K562 (cell line): ENCODE measurements at regions not wholly inside any gene's neighbourhood (a gene's known extent, or its start where the extent isn't known, plus 50 kb on each side); places are given as distances from the start of the nearest gene placed in this dataset.

Experiments used
- ATAC-seq: fragments of 200-7000 bp; cut with Tn5 transposase; 3 replicates; pipeline ENCODE4 v1.9.1; 2020; ENCODE audit warnings: moderate library complexity
- BruUV-seq: library from RNA; stranded (reverse); fragments of 400-500 nt; replicated peaks from 2 replicates; lab custom pipeline; 2021; lab: Mats Ljungman, UMichigan
- CTCF ChIA-PET: fragments of 300-600 bp; formaldehyde crosslinking; extraction: SDS; loops from one replicate; lab custom pipeline; 2021; ENCODE audit warnings: low intra/inter-chr PET ratio; lab: Yijun Ruan, JAX
- POLR2A ChIA-PET: fragments of 300-600, 350-650 bp; sonication (Branson Sonifier 250); formaldehyde crosslinking; extraction: SDS; loops from one replicate; lab custom pipeline; 2021; ENCODE audit warnings: antibody characterized with exemption, inconsistent platforms; lab: Yijun Ruan, JAX
- DNase-seq, 4 experiments: peaks; one replicate each; pipeline versions ENCODE4 v3.0.0 to v3.0.0-alpha.2; 2011 to 2018; ENCODE audit warnings: low spot score in 3 of 4, mixed read lengths in 3 of 4; ENCODE audit errors: extremely low read depth in 1 of 4
- FAIRE-seq: peaks from 2 replicates; lab custom pipeline; 2011; peaks lifted over from hg19 to GRCh38; lab: Jason Lieb, UNC
- H2AFZ ChIP-seq: 2 replicates; pipeline ENCODE4 v1.6.0; 2011; ENCODE audit warnings: low read depth, low read length, control low read depth, inconsistent platforms
- H3K27ac ChIP-seq: fragments of 200-600 bp; 3 replicates; pipeline ENCODE4 v1.8.0; 2011; ENCODE audit warnings: low read depth, mild to moderate bottlenecking, control low read depth, inconsistent platforms, low read length, moderate library complexity, mixed read lengths; ENCODE audit errors: extremely low read depth
- H3K27me3 ChIP-seq, 2 experiments: fragments of 300-600 bp in 1 of 2; 2 replicates in 1 of 2; 3 replicates in 1 of 2; pipeline versions ENCODE4 v1.6.0 to v1.8.0; 2011; ENCODE audit warnings: inconsistent platforms in 2 of 2, low read length in 2 of 2, mild to moderate bottlenecking in 1 of 2, mixed read lengths in 1 of 2, moderate library complexity in 1 of 2; ENCODE audit not compliant: control insufficient read depth in 2 of 2, insufficient read depth in 2 of 2
- H3K36me3 ChIP-seq: fragments of 300-600 bp; 3 replicates; pipeline ENCODE4 v1.8.0; 2011; ENCODE audit warnings: mild to moderate bottlenecking, low read length, inconsistent platforms; ENCODE audit not compliant: control insufficient read depth, insufficient read depth
- H3K4me1 ChIP-seq, 2 experiments: fragments of 200-600 bp in 1 of 2; replicated peaks in 1 of 2; 2 replicates in 1 of 2; 3 replicates in 1 of 2; pipeline versions ENCODE4 v1.5.1 to v1.8.0; 2011; ENCODE audit warnings: inconsistent platforms in 2 of 2, low read length in 2 of 2, mild to moderate bottlenecking in 1 of 2, mixed read lengths in 1 of 2, moderate library complexity in 1 of 2; ENCODE audit not compliant: control insufficient read depth in 2 of 2, insufficient read depth in 2 of 2
- H3K4me2 ChIP-seq: 2 replicates; pipeline ENCODE4 v1.6.1; 2011; ENCODE audit warnings: low read length, control low read depth, inconsistent platforms, mixed read lengths; ENCODE audit not compliant: insufficient read depth
- H3K4me3 ChIP-seq: fragments of 200-600 bp; sonication (generic), shearing (Covaris generic); 2 replicates; pipeline ENCODE4 v1.5.1; 2016; ENCODE audit warnings: control low read depth, inconsistent platforms
- H3K79me2 ChIP-seq: fragments of 200-600 bp; 3 replicates; pipeline ENCODE4 v1.8.0; 2011; ENCODE audit warnings: low read length, inconsistent platforms; ENCODE audit not compliant: control insufficient read depth, insufficient read depth
- H3K9ac ChIP-seq, 2 experiments: 2 replicates each; pipeline versions ENCODE4 v1.6.0 to v1.6.1; 2011; ENCODE audit warnings: low read depth in 2 of 2, low read length in 2 of 2, control low read depth in 1 of 2, inconsistent platforms in 1 of 2, mild to moderate bottlenecking in 1 of 2, mixed read lengths in 1 of 2; ENCODE audit not compliant: insufficient read depth in 1 of 2
- H3K9me1 ChIP-seq: one replicate; pipeline ENCODE4 v1.6.0; 2011; ENCODE audit warnings: inconsistent platforms, mild to moderate bottlenecking, low read length, moderate library complexity; ENCODE audit not compliant: control insufficient read depth, insufficient read depth
- H3K9me3 ChIP-seq: replicated peaks from 2 replicates; pipeline ENCODE4 v1.5.1; 2011; ENCODE audit warnings: low read depth, low read length, inconsistent platforms; ENCODE audit not compliant: control insufficient read depth, insufficient read depth
- H4K20me1 ChIP-seq: replicated peaks from 2 replicates; pipeline ENCODE4 v1.6.1; 2011; ENCODE audit warnings: low read length, inconsistent platforms, mixed read lengths; ENCODE audit not compliant: control insufficient read depth, insufficient read depth
- BMI1 ChIP-seq: fragments of 150-350 bp; IDR thresholded peaks from 2 replicates; pipeline ENCODE4 v1.6.1; 2014; ENCODE audit warnings: low read length
- CHD2 ChIP-seq: IDR thresholded peaks from 2 replicates; pipeline ENCODE4 v1.6.1; 2011; ENCODE audit warnings: low read depth, low read length
- ERF ChIP-seq: fragments of 450-650 bp; formaldehyde crosslinking; IDR thresholded peaks from 2 replicates; pipeline ENCODE4 v1.4.0; 2020; ENCODE audit warnings: mild to moderate bottlenecking, mixed read lengths
- FOXK1 ChIP-seq: sonication (generic); formaldehyde crosslinking; IDR thresholded peaks from 2 replicates; pipeline ENCODE4 v1.8.0; 2022; ENCODE audit warnings: missing genetic modification reagents, mild to moderate bottlenecking, borderline replicate concordance
- GATAD2A ChIP-seq: fragments of 450-650 bp; IDR thresholded peaks from 2 replicates; pipeline ENCODE4 v1.6.1; 2017
- GATAD2B ChIP-seq: fragments of 450-650 bp; IDR thresholded peaks from 2 replicates; pipeline ENCODE4 v1.6.1; 2017; ENCODE audit warnings: mild to moderate bottlenecking, borderline replicate concordance
- HNRNPLL ChIP-seq: fragments of 200-400 bp; formaldehyde crosslinking; IDR thresholded peaks from 2 replicates; pipeline ENCODE4 v1.6.1; 2017; ENCODE audit warnings: low read length, low read depth, mild to moderate bottlenecking; ENCODE audit not compliant: poor library complexity, severe bottlenecking
- MECOM ChIP-seq: fragments of 250-450 bp; sonication (Bioruptor Pico); IDR thresholded peaks from 2 replicates; pipeline ENCODE4 v1.8.0; 2022; ENCODE audit warnings: inconsistent platforms
- RBM15 ChIP-seq: fragments of 200-400 bp; formaldehyde crosslinking; IDR thresholded peaks from 2 replicates; pipeline ENCODE4 v1.6.1; 2018; ENCODE audit warnings: mild to moderate bottlenecking, low read length, moderate library complexity; ENCODE audit not compliant: insufficient read depth
- SMARCE1 ChIP-seq: fragments of 450-650 bp; IDR thresholded peaks from 2 replicates; pipeline ENCODE4 v1.7.1; 2016; ENCODE audit warnings: mild to moderate bottlenecking
- SREBF1 ChIP-seq: fragments of 150-350 bp; IDR thresholded peaks from 2 replicates; pipeline ENCODE4 v1.6.1; 2014; ENCODE audit warnings: antibody characterized with exemption, low read depth, low read length, borderline replicate concordance
- SRF ChIP-seq, 2 experiments: fragments of 250-450, 450-650 bp in 1 of 2; sonication (Bioruptor Pico) in 1 of 2; sonication (generic) in 1 of 2; formaldehyde crosslinking; IDR thresholded peaks; 2 replicates each; pipeline versions ENCODE4 v1.5.0 to v1.5.1; 2020 to 2022; ENCODE audit warnings: mild to moderate bottlenecking in 1 of 2, missing genetic modification reagents in 1 of 2
- TARDBP ChIP-seq: fragments of 450-650 bp; IDR thresholded peaks from 2 replicates; pipeline ENCODE4 v1.6.1; 2016
- ZNF24 ChIP-seq: fragments of 450-650 bp; IDR thresholded peaks from 2 replicates; pipeline ENCODE4 v1.6.1; 2016
- ZNF699 ChIP-seq: fragments of 250-450 bp; sonication (Bioruptor Pico); IDR thresholded peaks from 2 replicates; pipeline ENCODE4 v1.8.0; 2021; ENCODE audit warnings: mild to moderate bottlenecking, moderate library complexity; ENCODE audit not compliant: insufficient replicate concordance
- ZNF75A ChIP-seq: fragments of 450-650 bp; formaldehyde crosslinking; IDR thresholded peaks from 2 replicates; pipeline ENCODE4 v1.4.0; 2020; ENCODE audit warnings: mild to moderate bottlenecking
- WGBS: fragments of 100-300 bp; shearing (Covaris generic); methylation state at CpG from one replicate; pipeline ENCODE4 v1.1.6; 2016; ENCODE audit warnings: low coverage, mixed read lengths; ENCODE audit not compliant: insufficient coverage; ENCODE audit errors: missing lambda C conversion rate; 5-methylcytosine and 5-hydroxymethylcytosine counted together
- in situ Hi-C: fragments of 300-500 bp; cut with MboI; formaldehyde crosslinking; loops from 4 replicates; pipeline ENCODE4 v1.15.0; 2018; ENCODE audit warnings: inconsistent platforms, mixed read lengths
- intact Hi-C: fragments of 100-400 bp; cut with micrococcal nuclease; formaldehyde crosslinking; loops from 2 replicates; pipeline ENCODE4 v1.14.2; 2022
- TF ChIP-seq, protein P1 (sequence below), 3 experiments: fragments of 200-800 bp in 1 of 3; fragments of 250-450 bp in 1 of 3; fragments of 450-650 bp in 1 of 3; sonication (Bioruptor Pico) in 1 of 3; sonication (Bioruptor generic) in 1 of 3; formaldehyde crosslinking in 1 of 3; IDR thresholded peaks; 2 replicates each; pipeline versions ENCODE4 v1.6.1 to v1.8.0; 2016 to 2022; ENCODE audit warnings: mild to moderate bottlenecking in 2 of 3, missing genetic modification characterization in 2 of 3, missing compliant biosample characterization in 1 of 3, moderate library complexity in 1 of 3
- TF ChIP-seq, protein P2 (sequence below): fragments of 250-450 bp; sonication (Bioruptor Pico); IDR thresholded peaks from 2 replicates; pipeline ENCODE4 v1.4.0; 2020; ENCODE audit warnings: borderline replicate concordance

DNA sequence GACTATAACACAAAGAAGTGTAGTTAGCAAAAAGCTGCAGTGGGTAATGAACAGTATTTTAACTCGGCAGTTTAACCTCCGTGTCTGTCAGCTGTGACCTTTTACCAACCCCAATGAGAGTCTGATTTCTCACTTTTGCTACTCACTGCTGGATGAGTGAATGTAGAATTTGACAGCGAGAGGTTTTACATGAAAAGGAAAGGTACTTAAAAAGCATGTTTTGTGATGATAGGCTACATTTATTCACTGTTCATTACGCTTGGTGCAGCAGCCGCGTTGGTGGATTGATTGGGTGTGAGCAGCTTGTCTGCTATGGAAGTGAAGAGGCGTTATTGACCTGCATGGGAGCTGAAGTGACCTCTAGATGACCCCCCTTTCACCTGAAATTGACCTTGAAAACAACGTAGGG, 867.7 kb downstream of the NR2F1-AS1 start (continued):
- TF ChIP-seq ZNF699 (CRISPR knock-in tag) (no peak), SMARCE1 (no peak), FOXK1 (no peak)

DNA sequence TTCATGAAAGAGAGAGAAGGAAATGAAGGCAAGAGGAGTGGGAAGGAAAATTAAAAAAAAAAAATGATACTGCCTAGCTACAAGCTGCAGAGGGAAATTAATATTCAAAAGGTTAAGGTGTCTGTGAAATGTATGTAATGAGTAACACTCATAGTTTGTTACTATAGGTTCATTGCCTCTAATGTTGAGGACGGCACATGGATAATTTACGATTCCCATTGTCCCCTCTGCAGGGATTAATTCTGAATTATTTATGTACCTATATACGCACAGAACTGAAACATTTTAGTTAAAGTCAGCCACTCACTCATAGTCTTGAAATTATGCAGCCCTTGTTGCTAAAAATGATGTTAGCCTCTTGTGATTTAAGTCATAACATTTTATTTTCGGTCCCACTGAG, 869.1 kb downstream of the NR2F1-AS1 start:
- Histone ChIP-seq H3K36me3 (no peaks in the 10 kb centered on the region), H3K4me3 (no peak overlapping the region), H2AFZ (no peak overlapping the region), H3K9ac (no peak overlapping the region), H3K4me1 (no peaks in the 10 kb centered on the region), H3K9me3 (no peaks in the 10 kb centered on the region; the same call in 1 of the 2 replicates), H3K79me2 (no peaks in the 10 kb centered on the region), H3K9me1 (no peaks in the 10 kb centered on the region), H3K27ac (no peak overlapping the region), H4K20me1 (no peaks in the 10 kb centered on the region), H3K4me2 (no peak overlapping the region), H3K27me3 (no peaks in the 10 kb centered on the region)
- ChIA-PET CTCF (no interaction called here), POLR2A (no interaction called here)
- no peak for FAIRE-seq
- no TSS peak for BruUV-seq
- intact Hi-C loops (no loop called here), in situ Hi-C loops (no loop called here)
- ATAC-seq = no peak
- DNase-seq = no peak
- WGBS = 0% methylated on average over 4 of the region's 4 CpGs
- no peak for TF ChIP-seq GATAD2A
- no peak for TF ChIP-seq GATAD2B
- no peak for TF ChIP-seq ZNF75A
- TF ChIP-seq HNRNPLL = no peak
- TF ChIP-seq SRF (CRISPR knock-in tag; IDR thresholded peaks at IDR 0.05) = no peak
- TF ChIP-seq ERF = no peak
- TF ChIP-seq, protein P1, sequence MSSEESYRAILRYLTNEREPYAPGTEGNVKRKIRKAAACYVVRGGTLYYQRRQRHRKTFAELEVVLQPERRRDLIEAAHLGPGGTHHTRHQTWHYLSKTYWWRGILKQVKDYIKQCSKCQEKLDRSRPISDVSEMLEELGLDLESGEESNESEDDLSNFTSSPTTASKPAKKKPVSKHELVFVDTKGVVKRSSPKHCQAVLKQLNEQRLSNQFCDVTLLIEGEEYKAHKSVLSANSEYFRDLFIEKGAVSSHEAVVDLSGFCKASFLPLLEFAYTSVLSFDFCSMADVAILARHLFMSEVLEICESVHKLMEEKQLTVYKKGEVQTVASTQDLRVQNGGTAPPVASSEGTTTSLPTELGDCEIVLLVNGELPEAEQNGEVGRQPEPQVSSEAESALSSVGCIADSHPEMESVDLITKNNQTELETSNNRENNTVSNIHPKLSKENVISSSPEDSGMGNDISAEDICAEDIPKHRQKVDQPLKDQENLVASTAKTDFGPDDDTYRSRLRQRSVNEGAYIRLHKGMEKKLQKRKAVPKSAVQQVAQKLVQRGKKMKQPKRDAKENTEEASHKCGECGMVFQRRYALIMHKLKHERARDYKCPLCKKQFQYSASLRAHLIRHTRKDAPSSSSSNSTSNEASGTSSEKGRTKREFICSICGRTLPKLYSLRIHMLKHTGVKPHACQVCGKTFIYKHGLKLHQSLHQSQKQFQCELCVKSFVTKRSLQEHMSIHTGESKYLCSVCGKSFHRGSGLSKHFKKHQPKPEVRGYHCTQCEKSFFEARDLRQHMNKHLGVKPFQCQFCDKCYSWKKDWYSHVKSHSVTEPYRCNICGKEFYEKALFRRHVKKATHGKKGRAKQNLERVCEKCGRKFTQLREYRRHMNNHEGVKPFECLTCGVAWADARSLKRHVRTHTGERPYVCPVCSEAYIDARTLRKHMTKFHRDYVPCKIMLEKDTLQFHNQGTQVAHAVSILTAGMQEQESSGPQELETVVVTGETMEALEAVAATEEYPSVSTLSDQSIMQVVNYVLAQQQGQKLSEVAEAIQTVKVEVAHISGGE (CRISPR knock-in tag; IDR thresholded peaks at IDR 0.05) = no peak
- no peak for TF ChIP-seq CHD2
- TF ChIP-seq BMI1 = no peak
- no peak for TF ChIP-seq SREBF1
- TF ChIP-seq RBM15 = no peak
- TF ChIP-seq, protein P2, sequence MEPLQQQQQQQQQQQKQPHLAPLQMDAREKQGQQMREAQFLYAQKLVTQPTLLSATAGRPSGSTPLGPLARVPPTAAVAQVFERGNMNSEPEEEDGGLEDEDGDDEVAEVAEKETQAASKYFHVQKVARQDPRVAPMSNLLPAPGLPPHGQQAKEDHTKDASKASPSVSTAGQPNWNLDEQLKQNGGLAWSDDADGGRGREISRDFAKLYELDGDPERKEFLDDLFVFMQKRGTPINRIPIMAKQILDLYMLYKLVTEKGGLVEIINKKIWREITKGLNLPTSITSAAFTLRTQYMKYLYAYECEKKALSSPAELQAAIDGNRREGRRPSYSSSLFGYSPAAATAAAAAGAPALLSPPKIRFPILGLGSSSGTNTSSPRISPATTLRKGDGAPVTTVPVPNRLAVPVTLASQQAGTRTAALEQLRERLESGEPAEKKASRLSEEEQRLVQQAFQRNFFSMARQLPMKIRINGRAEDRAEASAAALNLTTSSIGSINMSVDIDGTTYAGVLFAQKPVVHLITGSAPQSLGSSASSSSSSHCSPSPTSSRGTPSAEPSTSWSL (CRISPR knock-in tag) = no peak
- no peak for TF ChIP-seq ZNF24
- no peak for TF ChIP-seq MECOM (CRISPR knock-in tag)
- TF ChIP-seq TARDBP = no peak
